IMR-90 (cell line): ENCODE measurements at regions not wholly inside any gene's neighbourhood (a gene's known extent, or its start where the extent isn't known, plus 50 kb on each side); places are given as distances from the start of the nearest gene placed in this dataset.
"Not testable (repeated sequence)": the region's sequence is repeated elsewhere in the genome, so short reads cannot be mapped to it uniquely, and the experiment has no call there.

Experiments used
- ATAC-seq: fragments of 200-7000 bp; cut with Tn5 transposase; 2 replicates; pipeline ENCODE4 v1.9.1; 2020; ENCODE audit warnings: low read depth, mild to moderate bottlenecking, moderate library complexity
- BruUV-seq: library from RNA; stranded (reverse); fragments of 400-500 nt; replicated peaks from 2 replicates; lab custom pipeline; 2021; lab: Mats Ljungman, UMichigan
- CTCF ChIA-PET: fragments of 300-600 bp; formaldehyde crosslinking; extraction: SDS; loops from one replicate; lab custom pipeline; 2021; ENCODE audit warnings: antibody characterized with exemption; lab: Yijun Ruan, JAX
- POLR2A ChIA-PET: fragments of 300-600 bp; sonication (Branson Sonifier 250); formaldehyde crosslinking; loops from one replicate; lab custom pipeline; 2022; ENCODE audit warnings: antibody characterized with exemption; ENCODE audit not compliant: unreplicated experiment; lab: Charles Lee
- DNase-seq: peaks from one replicate; pipeline ENCODE4 v3.0.0; 2013
- H2AFZ ChIP-seq: replicated peaks from 2 replicates; pipeline ENCODE3; 2013; ENCODE audit warnings: low read length, mild to moderate bottlenecking; ENCODE audit not compliant: poor library complexity
- H2AK5ac ChIP-seq: 2 replicates; pipeline ENCODE4 v1.6.1; 2013; ENCODE audit warnings: low read depth, low read length, inconsistent platforms
- H2AK9ac ChIP-seq: replicated peaks from 2 replicates; pipeline ENCODE3; 2013; ENCODE audit warnings: mild to moderate bottlenecking, low read depth, low read length, moderate library complexity; ENCODE audit not compliant: poor library complexity
- H2BK120ac ChIP-seq: 2 replicates; pipeline ENCODE4 v1.6.1; 2013; ENCODE audit warnings: low read depth, low read length, inconsistent platforms
- H2BK15ac ChIP-seq: 3 replicates; pipeline ENCODE4 v1.6.1; 2013; ENCODE audit warnings: low read depth, low read length, inconsistent platforms
- H2BK20ac ChIP-seq: 2 replicates; pipeline ENCODE4 v1.6.1; 2013; ENCODE audit warnings: low read depth, mild to moderate bottlenecking, inconsistent platforms, low read length, moderate library complexity
- H2BK5ac ChIP-seq: 2 replicates; pipeline ENCODE4 v1.6.1; 2013; ENCODE audit warnings: mild to moderate bottlenecking, low read depth, low read length, inconsistent platforms; ENCODE audit not compliant: poor library complexity, severe bottlenecking
- H3K14ac ChIP-seq: replicated peaks from 2 replicates; pipeline ENCODE4 v1.6.1; 2013; ENCODE audit warnings: low read depth, low read length, inconsistent platforms
- H3K18ac ChIP-seq: 2 replicates; pipeline ENCODE4 v1.6.1; 2013; ENCODE audit warnings: low read depth, low read length, control low read depth
- H3K23ac ChIP-seq: 2 replicates; pipeline ENCODE4 v1.6.1; 2013; ENCODE audit warnings: low read depth, low read length, inconsistent platforms
- H3K27ac ChIP-seq: 2 replicates; pipeline ENCODE4 v1.5.1; 2013; ENCODE audit warnings: mild to moderate bottlenecking, control low read depth, low read length; ENCODE audit not compliant: insufficient read depth
- H3K27me3 ChIP-seq: 2 replicates; pipeline ENCODE4 v1.6.1; 2013; ENCODE audit warnings: low read length; ENCODE audit not compliant: control insufficient read depth, insufficient read depth
- H3K36me3 ChIP-seq: 2 replicates; pipeline ENCODE4 v1.6.1; 2013; ENCODE audit warnings: low read length, mixed read lengths; ENCODE audit not compliant: control insufficient read depth, insufficient read depth
- H3K4ac ChIP-seq: 2 replicates; pipeline ENCODE4 v1.6.1; 2013; ENCODE audit warnings: low read depth, low read length, inconsistent platforms
- H3K4me1 ChIP-seq: 2 replicates; pipeline ENCODE4 v1.6.1; 2013; ENCODE audit warnings: low read length, mixed read lengths; ENCODE audit not compliant: control insufficient read depth, insufficient read depth
- H3K4me2 ChIP-seq: 2 replicates; pipeline ENCODE4 v1.6.1; 2013; ENCODE audit warnings: low read depth, mild to moderate bottlenecking, control low read depth, low read length, moderate library complexity
- H3K4me3 ChIP-seq: 2 replicates; pipeline ENCODE4 v1.5.1; 2013; ENCODE audit warnings: low read depth, mild to moderate bottlenecking, control low read depth, low read length, moderate library complexity; ENCODE audit not compliant: insufficient read depth
- H3K56ac ChIP-seq: 2 replicates; pipeline ENCODE4 v1.6.1; 2013; ENCODE audit warnings: low read length, inconsistent platforms; ENCODE audit not compliant: insufficient read depth; ENCODE audit errors: extremely low read depth
- H3K79me1 ChIP-seq, 2 experiments: 2 replicates each; pipeline ENCODE4 v1.6.1; 2013; ENCODE audit warnings: low read length in 2 of 2, inconsistent platforms in 1 of 2, low read depth in 1 of 2
- H3K9ac ChIP-seq: 2 replicates; pipeline ENCODE4 v1.6.1; 2013; ENCODE audit warnings: low read depth, low read length, control low read depth
- H3K9me1 ChIP-seq: 2 replicates; pipeline ENCODE4 v1.6.1; 2013; ENCODE audit warnings: low read length, inconsistent platforms; ENCODE audit not compliant: insufficient read depth
- H3K9me3 ChIP-seq: 2 replicates; pipeline ENCODE4 v1.6.1; 2013; ENCODE audit warnings: low read length; ENCODE audit not compliant: control insufficient read depth, insufficient read depth
- H4K20me1 ChIP-seq: 2 replicates; pipeline ENCODE4 v1.6.1; 2013; ENCODE audit warnings: low read length, inconsistent platforms; ENCODE audit not compliant: insufficient read depth
- H4K5ac ChIP-seq: 2 replicates; pipeline ENCODE4 v1.6.1; 2013; ENCODE audit warnings: mild to moderate bottlenecking, low read depth, low read length, control low read depth
- H4K8ac ChIP-seq, 2 experiments: 2 replicates each; pipeline ENCODE4 v1.6.1; 2013; ENCODE audit warnings: low read depth in 2 of 2, low read length in 2 of 2, control low read depth in 1 of 2, inconsistent platforms in 1 of 2
- H4K91ac ChIP-seq: 2 replicates; pipeline ENCODE4 v1.6.1; 2013; ENCODE audit warnings: low read depth, low read length, inconsistent platforms; ENCODE audit not compliant: insufficient read depth
- CEBPB ChIP-seq: IDR thresholded peaks from 2 replicates; pipeline ENCODE4 v1.6.1; 2012; ENCODE audit warnings: low read depth, low read length, improper control_type of control experiment
- FOS ChIP-seq: fragments of 150-350 bp; IDR thresholded peaks from 2 replicates; pipeline ENCODE4 v1.6.1; 2016; ENCODE audit warnings: low read depth, low read length
- MXI1 ChIP-seq: IDR thresholded peaks from 2 replicates; pipeline ENCODE4 v1.6.1; 2012; ENCODE audit warnings: low read depth, mild to moderate bottlenecking, low read length, moderate library complexity, borderline replicate concordance
- RAD21 ChIP-seq: IDR thresholded peaks from 2 replicates; pipeline ENCODE4 v1.6.1; 2012; ENCODE audit warnings: low read length, improper control_type of control experiment
- WGBS, 2 experiments: methylation state at CpG; one replicate each; pipeline versions ENCODE4 v1.1.5 to v1.1.7; 2013; ENCODE audit warnings: missing lambda C conversion rate in 2 of 2; ENCODE audit not compliant: insufficient read length in 1 of 2; ENCODE audit errors: extremely low coverage in 2 of 2; 5-methylcytosine and 5-hydroxymethylcytosine counted together
- dilution Hi-C: fragments of 300-500 bp; cut with HindIII; formaldehyde crosslinking; loops from one replicate; pipeline ENCODE4 v1.14.3; 2018; ENCODE audit warnings: low sequenced_read_pairs; ENCODE audit not compliant: unreplicated experiment
- in situ Hi-C: fragments of 300-500 bp; cut with MboI; formaldehyde crosslinking; loops from 3 replicates; pipeline ENCODE4 v1.14.3; 2019; ENCODE audit warnings: low sequenced_read_pairs, inconsistent platforms, mixed read lengths
- intact Hi-C: fragments of 100-400 bp; cut with micrococcal nuclease; formaldehyde crosslinking; loops from 2 replicates; pipeline ENCODE4 v1.10.0; 2022

- no TSS peak for BruUV-seq
- Histone ChIP-seq H4K91ac (no peak overlapping the region), H4K8ac (no peak overlapping the region), H3K14ac (no peak overlapping the region), H4K20me1 (no peaks in the 10 kb centered on the region), H3K9me1 (no peaks in the 10 kb centered on the region), H3K27me3 (no peaks in the 10 kb centered on the region), H4K5ac (no peak overlapping the region), H3K4me2 (no peak overlapping the region), H3K9ac (no peak overlapping the region), H3K79me1 (no peaks in the 10 kb centered on the region), H2AK5ac (no peak overlapping the region), H2AK9ac (no peak overlapping the region), H3K9me3 (no peaks in the 10 kb centered on the region), H3K56ac (no peak overlapping the region), H3K4me3 (no peak overlapping the region), H2BK5ac (no peak overlapping the region), H2BK120ac (no peak overlapping the region), H3K23ac (no peak overlapping the region), H2BK20ac (no peak overlapping the region), H3K36me3 (no peaks in the 10 kb centered on the region), H3K4ac (no peak overlapping the region), H3K27ac (no peak overlapping the region), H2AFZ (no peak overlapping the region), H3K4me1 (no peaks in the 10 kb centered on the region), H3K18ac (no peak overlapping the region), H2BK15ac (no peak overlapping the region)
- in situ Hi-C loops (no loop called here), intact Hi-C loops (no loop called here), dilution Hi-C loops (no loop called here)
- no CpG with 5 or more reads among the region's 2 CpGs for WGBS, 2 experiments
- ChIA-PET POLR2A (no interaction called here), CTCF (no interaction called here)
- no peak for TF ChIP-seq FOS
- no peak for TF ChIP-seq CEBPB
- TF ChIP-seq RAD21 = no peak
- no peak for TF ChIP-seq MXI1
- no peak for ATAC-seq
- no peak for DNase-seq
Observed at GRCh38 chr13:78520425-78520824, 82.9 kb downstream of the POU4F1 start.

- H3K36me3 ChIP-seq, H3K9me3 ChIP-seq, H4K20me1 ChIP-seq, H2AK9ac ChIP-seq, H3K79me1 ChIP-seq, H3K18ac ChIP-seq, H2BK120ac ChIP-seq, H3K27me3 ChIP-seq, H4K8ac ChIP-seq, H3K23ac ChIP-seq, POLR2A ChIA-PET, H2AK5ac ChIP-seq, H3K4me1 ChIP-seq, H3K4me3 ChIP-seq, H3K9ac ChIP-seq, H2BK15ac ChIP-seq, H4K91ac ChIP-seq, H3K9me1 ChIP-seq, H3K14ac ChIP-seq, H2BK5ac ChIP-seq, in situ Hi-C loops, H2AFZ ChIP-seq, CTCF ChIA-PET, H3K4ac ChIP-seq, dilution Hi-C loops, intact Hi-C loops, H2BK20ac ChIP-seq, DNase-seq, ATAC-seq, H3K27ac ChIP-seq, BruUV-seq, H3K4me2 ChIP-seq, H3K56ac ChIP-seq, H4K5ac ChIP-seq: not testable (repeated sequence)
- WGBS, 2 experiments = no CpG with 5 or more reads among the region's 7 CpGs
Observed at GRCh38 chr13:78518482-78518881, 84.9 kb downstream of the POU4F1 start.
